H1 (cell line): ENCODE measurements at regions not wholly inside any gene's neighbourhood (a gene's known extent, or its start where the extent isn't known, plus 50 kb on each side); places are given as distances from the start of the nearest gene placed in this dataset.

ENCODE experiments used
- CTCF ChIA-PET: fragments of 300-600 bp; sonication (Branson Sonifier 250); formaldehyde crosslinking; loops from one replicate; lab custom pipeline; 2021; ENCODE audit not compliant: partially characterized antibody; lab: Charles Lee
- POLR2A ChIA-PET: fragments of 300-600 bp; sonication (Branson Sonifier 250); formaldehyde crosslinking; loops from one replicate; lab custom pipeline; 2021; ENCODE audit warnings: inconsistent platforms; ENCODE audit not compliant: partially characterized antibody; lab: Charles Lee
- DNase-seq, 2 experiments: peaks; one replicate each; pipeline versions ENCODE4 v3.0.0 to v3.0.0-alpha.2; 2010 to 2022; ENCODE audit warnings: low spot score in 2 of 2, low read depth in 1 of 2, mixed read lengths in 1 of 2
- FAIRE-seq: peaks from 2 replicates; lab custom pipeline; 2011; peaks lifted over from hg19 to GRCh38; lab: Jason Lieb, UNC
- H2AFZ ChIP-seq: 2 replicates; pipeline ENCODE4 v1.8.1; 2012; ENCODE audit warnings: low read length, inconsistent platforms
- H2AK5ac ChIP-seq: 2 replicates; pipeline ENCODE4 v1.6.1; 2013; ENCODE audit warnings: low read depth, low read length
- H2BK120ac ChIP-seq: replicated peaks from 2 replicates; pipeline ENCODE3; 2013; ENCODE audit warnings: low read depth, low read length, inconsistent platforms
- H2BK12ac ChIP-seq: 2 replicates; pipeline ENCODE4 v1.6.1; 2013; ENCODE audit warnings: low read depth, low read length
- H2BK15ac ChIP-seq: 2 replicates; pipeline ENCODE4 v1.6.1; 2013; ENCODE audit warnings: low read length
- H2BK20ac ChIP-seq: 2 replicates; pipeline ENCODE4 v1.6.1; 2013; ENCODE audit warnings: low read length
- H2BK5ac ChIP-seq: 2 replicates; pipeline ENCODE4 v1.6.1; 2013; ENCODE audit warnings: low read depth, low read length
- H3K14ac ChIP-seq: 2 replicates; pipeline ENCODE4 v1.6.1; 2013; ENCODE audit warnings: inconsistent platforms; ENCODE audit not compliant: insufficient read length
- H3K18ac ChIP-seq: 2 replicates; pipeline ENCODE4 v1.6.1; 2013; ENCODE audit warnings: low read length; ENCODE audit errors: extremely low read depth
- H3K23ac ChIP-seq: 2 replicates; pipeline ENCODE4 v1.6.1; 2013; ENCODE audit warnings: inconsistent platforms; ENCODE audit not compliant: insufficient read length
- H3K23me2 ChIP-seq: 2 replicates; pipeline ENCODE4 v1.6.1; 2013; ENCODE audit warnings: low read depth, low read length
- H3K27ac ChIP-seq: 2 replicates; pipeline ENCODE4 v1.6.1; 2011; ENCODE audit warnings: low read depth, low read length, inconsistent platforms
- H3K27me3 ChIP-seq, 4 experiments: replicated peaks in 1 of 4; 1 replicate in 1 of 4; 2 replicates in 3 of 4; pipeline versions ENCODE4 v1.6.1 to v1.8.1; 2011 to 2013; ENCODE audit warnings: low read length in 3 of 4, mild to moderate bottlenecking in 3 of 4, inconsistent platforms in 2 of 4, mixed read lengths in 2 of 4, moderate library complexity in 1 of 4; ENCODE audit not compliant: control insufficient read depth in 3 of 4, insufficient read depth in 3 of 4; ENCODE audit errors: extremely low read depth in 1 of 4
- H3K36me3 ChIP-seq, 4 experiments: 2 replicates each; pipeline versions ENCODE4 v1.6.1 to v1.8.1; 2011 to 2013; ENCODE audit warnings: mild to moderate bottlenecking in 4 of 4, low read length in 3 of 4, moderate library complexity in 2 of 4, control low read depth in 1 of 4, inconsistent platforms in 1 of 4; ENCODE audit not compliant: insufficient read depth in 4 of 4, control insufficient read depth in 2 of 4
- H3K4ac ChIP-seq: replicated peaks from 2 replicates; pipeline ENCODE3; 2013; ENCODE audit warnings: low read length, low read depth, mixed read lengths, inconsistent platforms; ENCODE audit not compliant: insufficient read length
- H3K4me1 ChIP-seq, 4 experiments: replicated peaks in 1 of 4; 1 replicate in 1 of 4; 2 replicates in 3 of 4; pipeline versions ENCODE4 v1.6.1 to v1.8.1; 2011 to 2013; ENCODE audit warnings: low read length in 3 of 4, inconsistent platforms in 2 of 4, mixed read lengths in 1 of 4; ENCODE audit not compliant: insufficient read depth in 4 of 4, control insufficient read depth in 3 of 4
- H3K4me2 ChIP-seq, 2 experiments: 2 replicates each; pipeline versions ENCODE4 v1.6.1 to v1.8.1; 2011 to 2013; ENCODE audit warnings: low read depth in 2 of 2, low read length in 2 of 2, control low read depth in 1 of 2, inconsistent platforms in 1 of 2, mild to moderate bottlenecking in 1 of 2; ENCODE audit not compliant: insufficient read depth in 1 of 2
- H3K4me3 ChIP-seq, 4 experiments: fragments of 200-600, 300-600 bp in 1 of 4; sonication (generic), shearing (Covaris generic), sonication (Bioruptor Twin) in 1 of 4; 2 replicates each; pipeline versions ENCODE4 v1.5.1 to v1.8.1; 2011 to 2016; ENCODE audit warnings: low read length in 4 of 4, low read depth in 3 of 4, control low read depth in 2 of 4, inconsistent platforms in 2 of 4, mild to moderate bottlenecking in 2 of 4, mixed read lengths in 1 of 4, moderate library complexity in 1 of 4; ENCODE audit not compliant: insufficient read depth in 2 of 4; ENCODE audit errors: extremely low read depth in 1 of 4
- H3K56ac ChIP-seq: replicated peaks from 2 replicates; pipeline ENCODE3; 2013; ENCODE audit warnings: low read depth, mild to moderate bottlenecking, mixed read lengths, low read length, inconsistent platforms; ENCODE audit not compliant: insufficient read length
- H3K79me1 ChIP-seq: 2 replicates; pipeline ENCODE4 v1.6.1; 2013; ENCODE audit warnings: low read depth, low read length, control low read depth
- H3K79me2 ChIP-seq, 2 experiments: 2 replicates each; pipeline versions ENCODE4 v1.6.1 to v1.8.1; 2012 to 2013; ENCODE audit warnings: low read length in 2 of 2, mild to moderate bottlenecking in 2 of 2, inconsistent platforms in 1 of 2; ENCODE audit not compliant: insufficient read depth in 2 of 2, control insufficient read depth in 1 of 2
- H3K9ac ChIP-seq, 4 experiments: replicated peaks in 1 of 4; 1 replicate in 1 of 4; 2 replicates in 3 of 4; pipeline versions ENCODE4 v1.6.1 to v1.8.1; 2011 to 2013; ENCODE audit warnings: low read depth in 3 of 4, low read length in 3 of 4, control low read depth in 2 of 4, mild to moderate bottlenecking in 2 of 4, moderate library complexity in 2 of 4, inconsistent platforms in 1 of 4; ENCODE audit errors: extremely low read depth in 1 of 4
- H3K9me3 ChIP-seq, 2 experiments: 2 replicates each; pipeline versions ENCODE4 v1.6.1 to v1.8.1; 2012 to 2013; ENCODE audit warnings: mild to moderate bottlenecking in 2 of 2, moderate library complexity in 2 of 2, control low read depth in 1 of 2, inconsistent platforms in 1 of 2, low read depth in 1 of 2, low read length in 1 of 2, mixed read lengths in 1 of 2; ENCODE audit not compliant: insufficient read depth in 2 of 2
- H4K20me1 ChIP-seq, 2 experiments: replicated peaks in 1 of 2; 2 replicates each; pipeline versions ENCODE3 to v1.8.1; 2011 to 2013; ENCODE audit warnings: inconsistent platforms in 2 of 2, low read length in 2 of 2, mild to moderate bottlenecking in 1 of 2; ENCODE audit not compliant: insufficient read depth in 2 of 2, control insufficient read depth in 1 of 2
- H4K5ac ChIP-seq: 2 replicates; pipeline ENCODE4 v1.6.1; 2013; ENCODE audit warnings: low read length, low read depth, mixed read lengths, inconsistent platforms; ENCODE audit not compliant: insufficient read length
- H4K8ac ChIP-seq: 2 replicates; pipeline ENCODE4 v1.8.0; 2013; ENCODE audit warnings: mild to moderate bottlenecking, moderate library complexity, low read length, inconsistent platforms; ENCODE audit not compliant: insufficient read depth; ENCODE audit errors: extremely low read depth
- H4K91ac ChIP-seq: replicated peaks from 2 replicates; pipeline ENCODE3; 2013; ENCODE audit warnings: low read length, mixed read lengths, inconsistent platforms; ENCODE audit not compliant: insufficient read length
- ATF2 ChIP-seq: IDR thresholded peaks from 2 replicates; pipeline ENCODE4 v1.6.1; 2012; ENCODE audit warnings: low read length, inconsistent platforms
- E2F6 ChIP-seq: IDR thresholded peaks from 2 replicates; pipeline ENCODE4 v1.6.1; 2012; ENCODE audit warnings: inconsistent platforms
- GABPA ChIP-seq: IDR thresholded peaks from 2 replicates; pipeline ENCODE4 v1.6.1; 2011; ENCODE audit warnings: mild to moderate bottlenecking, low read length, moderate library complexity, borderline replicate concordance; ENCODE audit not compliant: insufficient read depth
- SIN3A ChIP-seq, 2 experiments: IDR thresholded peaks in 1 of 2; conservative IDR thresholded peaks in 1 of 2; 2 replicates each; pipeline ENCODE4 v1.6.1; 2011 to 2012; ENCODE audit warnings: low read length in 2 of 2, improper control_type of control experiment in 1 of 2, low read depth in 1 of 2, mild to moderate bottlenecking in 1 of 2
- SIRT6 ChIP-seq: IDR thresholded peaks from one replicate; pipeline ENCODE4 v1.7.1; 2012; ENCODE audit warnings: low read length, inconsistent platforms
- SUZ12 ChIP-seq: fragments of 200-600 bp; sonication (generic); IDR thresholded peaks from 2 replicates; pipeline ENCODE4 v1.6.1; 2012; ENCODE audit warnings: mild to moderate bottlenecking, inconsistent platforms, low read length, moderate library complexity, mixed read lengths
- YY1 ChIP-seq: IDR thresholded peaks from 2 replicates; pipeline ENCODE4 v1.6.1; 2011; ENCODE audit warnings: low read depth, mild to moderate bottlenecking, low read length
- ZNF274 ChIP-seq: IDR thresholded peaks from 2 replicates; pipeline ENCODE4 v1.7.0; 2012; ENCODE audit warnings: low read length, borderline replicate concordance; ENCODE audit errors: extremely low read depth
- WGBS, 2 experiments: shearing (Covaris generic) in 1 of 2; methylation state at CpG; one replicate each; pipeline versions ENCODE4 v1.1.6 to v1.1.7; 2013 to 2015; ENCODE audit warnings: low lambda C conversion rate in 2 of 2, mixed read lengths in 2 of 2, inconsistent platforms in 1 of 2, low coverage in 1 of 2, missing lambda C conversion rate in 1 of 2; ENCODE audit not compliant: insufficient replicate concordance in 2 of 2, insufficient coverage in 1 of 2, insufficient read length in 1 of 2; ENCODE audit errors: extremely low coverage in 1 of 2, missing lambda C conversion rate in 1 of 2; 5-methylcytosine and 5-hydroxymethylcytosine counted together

GRCh38 chr7:12921751-12922345, 234.4 kb downstream of the ARL4A start:
- Histone ChIP-seq H2BK20ac (no peak overlapping the region), H3K18ac (no peak overlapping the region), H3K79me2 (no peaks in the 10 kb centered on the region), H3K4me1 (no peaks in the 10 kb centered on the region), H3K27ac (no peak overlapping the region), H2BK120ac (no peak overlapping the region), H3K14ac (no peak overlapping the region), H2BK12ac (no peak overlapping the region), H2AK5ac (no peak overlapping the region), H4K20me1 (no peaks in the 10 kb centered on the region), H4K8ac (no peak overlapping the region), H2BK5ac (no peak overlapping the region), H4K5ac (no peak overlapping the region), H3K56ac (no peak overlapping the region), H3K36me3 (no peaks in the 10 kb centered on the region), H3K27me3 (no peaks in the 10 kb centered on the region), H3K4ac (no peak overlapping the region), H3K79me1 (no peaks in the 10 kb centered on the region)
- 74% methylated on average over 5 of the region's 5 CpGs; no CpG with 5 or more reads in 1 of the 2 experiments for WGBS, 2 experiments
- CTCF ChIA-PET = interaction anchor here (0.6 to 1.5 kb wide), 3 partner anchors 11 to 187 kb away, joined by 3 to 4 read pairs (median 3); no protein-coding TSS in a partner anchor
- POLR2A ChIA-PET = no interaction called here
- DNase-seq = no peak
- TF ChIP-seq SIN3A (conservative IDR thresholded peaks at IDR 0.05 in 1 of 2, IDR thresholded peaks at IDR 0.05 in 1 of 2; ENCODE audit: low read depth in 1 of 2, low read length in 2 of 2) (no peak), SIRT6 (no peak), ATF2 (no peak), GABPA (no peak), YY1 (no peak), ZNF274 (no peak), SUZ12 (no peak), E2F6 (no peak)
- TF ChIP-seq, all 59 proteins: peak for 0
- Histone ChIP-seq H3K4me2 (no peak overlapping the region), H4K91ac (no peak overlapping the region), H3K23me2 (no peaks in the 10 kb centered on the region), H2BK15ac (no peak overlapping the region), H3K9me3 (no peaks in the 10 kb centered on the region), H2AFZ (no peak overlapping the region; the same call in 1 of the 2 replicates), H3K4me3 (no peak overlapping the region), H3K9ac (no peak overlapping the region), H3K23ac (no peak overlapping the region)
- FAIRE-seq = no peak
